GM21423 (cell line): ENCODE measurements at regions not wholly inside any gene's neighbourhood (a gene's known extent, or its start where the extent isn't known, plus 50 kb on each side); places are given as distances from the start of the nearest gene placed in this dataset.

ENCODE experiments used
- ATAC-seq: cut with Tn5 transposase; IDR thresholded peaks from one replicate; pipeline ENCODE4 v1.9.1; 2021; ENCODE audit warnings: mild to moderate bottlenecking, moderate library complexity; ENCODE audit not compliant: unreplicated experiment

- no peak for ATAC-seq
These were observed 104.0 kb upstream of the CCL2 start for GRCh38 chr17:34151102-34151501.

DNA sequence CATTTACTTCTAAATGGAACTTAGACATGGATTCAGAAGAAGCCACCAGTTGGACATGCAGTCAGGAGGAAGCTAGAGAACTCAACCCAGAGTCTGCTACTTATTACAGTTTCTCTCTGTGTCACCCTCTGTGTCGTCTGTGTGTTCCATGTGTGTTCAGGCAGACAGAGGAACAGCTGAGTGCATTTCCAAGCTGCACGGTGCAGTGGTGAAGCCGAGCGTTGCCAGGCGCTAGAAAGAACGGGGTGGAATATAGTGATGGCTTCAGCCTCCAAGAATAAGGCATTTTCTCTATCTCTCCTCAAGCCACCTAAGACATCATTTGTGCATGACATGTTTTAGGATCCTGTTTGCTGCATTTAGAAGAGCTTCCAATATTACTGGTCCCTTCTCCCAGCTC lies 101.1 kb upstream of the CCL2 start:
- ATAC-seq = no peak

GRCh38 chr17:34154961-34155730 lies 99.9 kb upstream of the CCL2 start:
- no peak for ATAC-seq

DNA sequence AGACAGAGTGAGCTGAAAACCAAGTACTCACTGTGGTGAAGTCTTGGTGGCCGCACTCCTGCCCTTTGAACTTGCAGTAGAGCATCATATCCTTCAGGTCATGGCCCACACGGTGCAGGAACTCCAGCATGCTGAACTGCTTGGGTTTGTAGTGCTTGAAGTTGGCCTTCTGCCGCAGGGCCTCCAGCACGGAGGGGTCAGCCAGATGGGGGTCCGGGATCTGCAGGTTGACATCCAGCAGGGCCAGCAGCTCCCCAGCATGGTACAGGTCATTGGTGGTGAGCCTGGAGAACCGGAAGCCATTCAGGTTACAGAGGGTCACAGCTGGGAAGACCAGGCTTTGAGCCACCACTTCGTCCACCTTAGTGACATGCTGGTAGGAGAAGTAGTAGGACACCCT lies 99.1 kb upstream of the CCL2 start:
- ATAC-seq = no peak

DNA sequence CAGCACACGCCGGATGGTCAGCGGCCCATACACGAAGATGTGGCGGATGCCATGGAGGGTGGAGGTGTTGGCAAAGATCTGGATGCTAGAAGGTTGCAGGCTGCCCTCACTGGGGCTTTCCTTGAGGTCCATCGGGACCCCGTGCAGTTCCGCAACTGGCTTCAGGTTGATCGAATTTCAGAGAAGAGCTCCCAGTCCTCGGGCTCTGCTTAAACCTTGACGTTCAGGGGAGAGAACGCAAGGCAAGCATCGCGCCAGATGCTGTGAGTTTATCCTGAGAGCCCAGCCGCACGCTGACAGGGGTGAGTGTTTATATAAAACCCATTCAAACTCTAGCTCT lies 98.7 kb upstream of the CCL2 start:
- ATAC-seq = no peak

GRCh38 chr17:34156741-34157589 lies 98.1 kb upstream of the CCL2 start:
- no peak for ATAC-seq

GRCh38 chr17:34161690-34162089 lies 93.4 kb upstream of the CCL2 start:
- ATAC-seq = no peak

DNA sequence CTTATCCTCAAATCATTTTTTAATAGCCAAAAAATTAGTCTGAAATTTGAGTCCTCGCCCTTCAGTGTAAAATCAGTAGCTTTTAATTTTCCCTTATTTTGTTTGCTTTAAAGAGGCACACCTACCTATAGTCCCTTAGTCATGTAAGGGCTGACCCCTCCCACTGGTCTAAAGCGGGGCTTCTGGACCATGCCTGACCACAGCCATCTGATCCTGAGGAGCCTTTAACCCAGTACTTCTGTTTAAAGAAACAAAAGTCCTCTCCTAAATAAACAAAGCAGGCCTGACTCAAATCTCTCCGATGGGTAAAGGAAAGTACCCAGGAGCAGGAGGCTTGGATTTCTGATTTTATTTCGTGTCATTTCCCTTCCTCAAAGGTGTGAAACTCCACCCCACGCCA lies 92.0 kb upstream of the CCL2 start:
- no peak for ATAC-seq

DNA sequence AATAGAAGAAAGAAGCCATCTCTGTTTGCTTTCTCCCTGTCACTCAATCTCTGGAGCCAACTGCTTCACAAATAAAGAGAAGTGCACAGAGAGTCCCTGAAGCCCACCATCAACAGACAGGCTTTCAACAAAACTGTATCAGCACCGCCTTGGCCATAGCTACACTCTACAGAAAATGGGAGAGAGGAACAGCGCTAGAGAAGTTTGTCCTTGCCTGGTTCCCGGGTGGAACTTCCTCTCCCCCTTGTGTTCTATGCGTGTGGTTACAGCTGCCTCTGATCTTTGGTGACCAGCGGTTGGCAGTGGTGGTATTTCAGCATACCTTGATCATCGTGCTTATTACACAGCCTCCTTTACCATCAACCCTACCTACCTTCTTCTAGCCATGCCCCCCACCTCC lies 91.4 kb upstream of the CCL2 start:
- ATAC-seq = no peak

DNA sequence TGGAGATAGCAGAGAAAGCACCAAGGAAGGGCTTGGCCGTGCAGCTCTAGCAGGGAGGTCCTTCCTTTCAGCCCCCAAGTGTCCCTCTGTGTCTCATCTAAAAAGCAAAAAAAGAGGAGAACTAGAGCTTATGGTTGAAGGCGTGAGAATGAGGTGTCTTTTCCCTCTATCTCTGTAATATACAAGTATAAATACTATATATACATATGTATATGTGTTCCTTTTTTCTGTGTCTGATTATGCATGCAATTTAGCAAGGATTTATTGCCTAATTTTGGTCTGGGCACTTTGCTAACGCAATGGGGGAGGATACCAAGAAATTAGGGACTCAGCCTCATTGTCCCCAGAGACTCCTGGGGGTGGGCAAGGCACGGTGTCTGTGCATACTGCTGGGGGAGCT lies 90.2 kb upstream of the CCL2 start:
- no peak for ATAC-seq

DNA sequence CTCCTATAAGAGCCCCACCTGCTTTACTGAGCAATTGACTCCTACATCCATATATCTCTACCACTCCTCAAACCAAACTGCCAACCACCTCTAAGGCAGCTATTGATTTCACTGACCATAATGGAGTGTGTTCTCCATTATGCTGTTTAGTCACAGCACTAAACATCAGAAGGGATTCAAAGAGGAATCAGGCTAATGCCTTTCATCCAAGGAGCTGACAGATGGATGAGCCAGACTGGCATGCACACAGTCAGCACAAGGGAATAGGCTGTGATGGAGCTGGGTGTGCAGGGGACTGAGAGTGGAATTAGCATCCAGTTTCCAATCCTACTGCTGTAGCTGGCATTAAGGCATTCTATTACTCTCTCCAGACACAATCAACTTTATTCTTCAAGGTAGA lies 88.7 kb upstream of the CCL2 start:
- no peak for ATAC-seq

DNA sequence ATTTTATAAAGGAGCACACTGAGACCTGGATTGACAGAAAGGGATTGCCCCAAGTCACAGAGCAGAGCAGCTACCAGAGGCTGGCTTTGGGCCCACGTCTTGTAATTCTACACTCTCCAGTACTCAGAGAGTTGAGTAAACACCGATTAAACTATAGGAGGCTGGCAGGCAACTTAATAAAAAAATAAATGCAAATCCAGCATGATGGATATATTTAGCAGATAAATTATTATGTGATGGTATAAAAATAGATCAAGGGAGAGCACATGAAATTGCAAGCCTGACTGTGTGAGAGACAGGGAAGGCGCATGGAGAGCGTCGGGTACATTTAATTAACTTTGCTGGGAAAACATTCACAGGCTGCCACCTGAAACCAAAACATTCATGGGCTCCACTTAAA lies 87.7 kb upstream of the CCL2 start:
- ATAC-seq = no peak

GRCh38 chr17:34168989-34169388 lies 86.1 kb upstream of the CCL2 start:
- no peak for ATAC-seq

- no peak for ATAC-seq
These were observed 85.6 kb upstream of the CCL2 start for GRCh38 chr17:34169496-34169895.

DNA sequence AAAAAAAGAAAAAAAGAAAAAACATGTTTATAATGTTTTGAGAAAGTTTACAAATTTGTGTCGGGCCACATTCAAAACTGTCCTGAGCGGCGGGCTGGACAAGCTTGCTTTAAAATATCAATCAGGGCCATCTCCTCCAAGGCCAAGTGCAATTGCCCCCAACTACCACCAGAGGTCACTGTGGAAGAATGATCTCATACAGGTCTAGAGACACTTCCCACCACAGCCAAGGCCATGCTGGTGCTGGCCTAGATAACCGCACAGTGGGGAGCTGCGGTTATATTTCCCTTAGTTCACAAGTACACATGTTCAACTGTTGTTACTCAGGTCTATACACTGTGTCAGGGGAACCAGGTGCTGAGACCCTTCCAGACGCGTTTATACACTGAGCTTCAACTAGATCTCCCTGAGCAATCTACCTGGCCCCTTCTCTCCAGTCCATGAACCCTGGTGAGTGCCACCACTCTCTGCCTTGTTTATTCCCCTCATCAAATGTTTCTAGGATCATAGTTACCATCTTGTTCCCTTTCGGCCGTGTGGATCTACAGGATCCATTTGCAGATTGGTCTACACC lies 83.8 kb upstream of the CCL2 start:
- ATAC-seq = no peak

DNA sequence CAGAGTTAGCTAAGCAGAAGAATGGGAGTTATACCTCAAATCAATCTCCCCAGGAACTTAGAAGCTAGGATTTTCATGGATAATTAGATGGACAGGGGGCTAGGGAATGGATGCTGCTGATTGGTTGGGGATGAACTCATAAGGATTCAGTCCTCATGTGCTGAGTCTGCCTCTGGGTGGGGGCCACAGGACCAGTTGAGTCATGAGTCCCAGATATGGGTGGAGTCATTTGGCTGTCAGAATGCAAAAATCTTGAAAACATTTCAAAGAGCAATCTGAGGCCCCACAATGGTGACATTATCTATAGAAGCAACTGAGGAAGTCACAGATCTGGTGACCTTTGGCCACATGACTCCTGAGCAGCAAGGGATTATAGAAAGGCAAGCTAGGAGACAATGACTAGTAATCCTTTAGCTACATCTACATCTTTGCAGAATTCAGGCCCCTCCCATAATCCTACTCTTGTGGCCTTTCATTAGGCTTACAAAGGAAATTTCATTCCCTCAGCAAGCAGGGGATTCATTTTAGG lies 82.6 kb upstream of the CCL2 start:
- ATAC-seq = no peak

DNA sequence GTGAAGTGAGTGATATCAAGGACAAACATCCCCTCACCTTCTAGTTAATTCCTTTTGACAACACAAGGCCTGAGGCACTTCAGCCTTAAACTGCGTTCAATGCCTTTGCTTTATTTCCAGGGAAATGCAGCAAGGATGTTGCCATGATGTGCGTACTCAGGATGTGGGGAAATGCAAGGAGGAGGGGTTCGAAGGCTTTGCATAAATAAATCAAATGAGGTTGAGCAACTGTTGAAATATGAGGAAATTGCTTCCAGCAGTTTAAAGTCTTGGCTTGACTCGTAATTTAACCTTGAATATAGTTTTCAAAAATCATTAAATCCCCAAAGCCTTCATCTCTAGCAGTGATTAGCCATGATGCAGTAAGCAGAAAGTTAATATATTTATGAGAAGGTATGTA lies 81.8 kb upstream of the CCL2 start:
- ATAC-seq = no peak

- ATAC-seq = no peak
These were observed 80.6 kb upstream of the CCL2 start for GRCh38 chr17:34174496-34174895.

GRCh38 chr17:34176440-34176839 lies 78.6 kb upstream of the CCL2 start:
- ATAC-seq = no peak

GRCh38 chr17:34177642-34178041 lies 77.4 kb upstream of the CCL2 start:
- no peak for ATAC-seq

DNA sequence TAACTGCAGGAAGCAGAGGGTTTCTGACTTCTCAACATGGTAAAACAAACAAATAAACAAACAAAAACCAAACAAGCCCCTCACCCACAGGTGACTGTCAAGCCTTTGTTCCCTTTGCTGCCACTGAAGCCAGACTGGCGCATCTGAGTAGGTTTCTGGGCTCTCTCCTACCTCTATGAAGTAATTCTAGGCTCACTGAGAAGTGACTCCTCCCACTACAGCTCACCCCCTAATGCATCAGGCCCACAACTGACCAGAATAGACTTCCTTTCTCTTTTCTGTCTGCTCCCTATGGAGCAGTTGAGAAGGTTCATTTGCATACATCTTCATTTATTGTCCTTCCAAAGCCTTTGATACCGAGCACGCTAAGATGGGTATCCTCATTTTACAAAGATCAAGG lies 77.0 kb upstream of the CCL2 start:
- ATAC-seq = no peak
